Activated CD8-positive, alpha-beta memory T cell treated with anti-CD3 and anti-CD28 coated beads for 4 hours (primary cell): ENCODE measurements at regions not wholly inside any gene's neighbourhood (a gene's known extent, or its start where the extent isn't known, plus 50 kb on each side); places are given as distances from the start of the nearest gene placed in this dataset.

Experiments used
- DNase-seq, 2 donors: peaks; one replicate each; pipeline ENCODE4 v3.0.0-alpha.2; 2020; ENCODE audit warnings: low read depth in 2 of 2

DNA sequence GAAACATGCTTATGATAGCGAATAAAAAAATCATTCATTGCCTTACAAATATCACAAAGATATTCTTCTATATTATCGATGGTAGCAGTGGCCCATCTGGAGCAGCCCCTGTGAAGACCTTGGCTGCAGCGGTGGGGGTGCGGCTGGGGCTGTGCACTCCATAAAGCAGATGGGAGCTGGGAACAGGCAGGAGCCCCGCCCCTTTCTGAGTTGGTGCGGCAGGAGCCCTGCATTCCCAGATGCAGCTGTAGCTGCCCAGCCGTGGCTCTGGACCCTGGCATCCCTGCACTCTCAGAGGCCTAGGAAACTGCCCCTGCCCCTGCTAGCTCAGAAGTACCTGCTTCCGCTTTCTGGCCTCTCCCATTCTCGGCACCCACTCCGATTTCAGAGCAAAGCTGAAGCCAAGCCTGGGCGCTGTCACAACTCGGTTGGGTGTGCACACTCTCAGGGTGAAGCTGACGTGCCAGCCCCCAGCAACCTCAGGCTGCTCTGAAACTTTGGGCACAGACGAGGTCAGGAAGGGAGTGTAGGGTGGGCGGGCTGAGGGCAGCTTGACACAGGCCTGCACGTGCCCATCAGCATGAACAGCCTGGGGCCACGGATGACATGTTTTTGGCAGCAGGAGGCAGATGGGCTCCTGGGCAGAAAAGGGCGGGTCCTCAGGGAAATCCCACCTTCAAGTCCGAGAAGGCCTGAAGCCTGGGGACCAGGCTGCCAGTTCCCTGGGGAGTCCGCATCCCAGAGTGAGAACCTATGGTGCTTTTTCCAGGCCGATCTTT, 1440.8 kb upstream of the ACO1 start:
- no peak for DNase-seq

DNA sequence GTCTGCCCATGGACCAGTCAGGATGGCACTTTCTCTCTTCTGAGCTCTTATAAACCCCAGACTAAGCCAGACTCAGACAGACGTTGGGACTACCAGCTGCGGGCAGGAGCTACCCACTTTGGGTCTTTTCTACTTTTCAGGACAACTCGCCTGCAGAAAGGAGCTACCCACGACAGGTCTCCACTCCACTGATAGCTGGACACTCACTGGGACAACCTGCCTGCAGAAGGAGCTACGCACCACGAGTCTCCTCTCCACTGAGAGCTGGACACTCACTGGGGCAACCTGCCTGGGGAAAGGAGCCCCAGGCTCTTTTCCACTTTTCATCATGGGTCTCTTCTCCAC, 1440.2 kb upstream of the ACO1 start:
- DNase-seq = no peak

DNA sequence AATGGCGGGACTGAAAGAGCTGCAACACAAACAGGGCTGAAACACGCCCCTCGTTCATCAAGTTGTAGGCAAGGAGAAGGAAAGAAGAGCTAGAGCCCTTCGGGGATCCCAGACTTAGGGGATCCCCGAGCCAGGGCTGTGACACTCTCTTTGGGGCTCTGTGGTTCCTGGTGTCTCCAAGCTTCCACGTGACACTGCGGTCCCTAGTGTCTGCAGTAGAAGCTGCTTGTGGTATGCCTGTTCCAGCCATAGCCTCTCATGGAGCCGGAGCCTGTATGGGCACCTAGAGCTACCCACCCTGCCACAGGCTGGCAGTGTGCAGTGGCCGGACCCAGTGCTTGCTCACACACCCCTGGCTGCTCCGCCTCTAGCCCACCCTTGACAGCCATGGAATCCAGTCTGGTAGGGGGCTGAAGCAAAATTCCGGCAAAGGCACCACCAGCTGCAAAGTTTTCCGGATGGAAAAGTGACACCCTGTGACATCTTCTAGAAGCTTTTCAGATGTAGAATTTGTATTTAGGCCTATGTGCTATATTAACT, 1439.6 kb upstream of the ACO1 start:
- no peak for DNase-seq

DNA sequence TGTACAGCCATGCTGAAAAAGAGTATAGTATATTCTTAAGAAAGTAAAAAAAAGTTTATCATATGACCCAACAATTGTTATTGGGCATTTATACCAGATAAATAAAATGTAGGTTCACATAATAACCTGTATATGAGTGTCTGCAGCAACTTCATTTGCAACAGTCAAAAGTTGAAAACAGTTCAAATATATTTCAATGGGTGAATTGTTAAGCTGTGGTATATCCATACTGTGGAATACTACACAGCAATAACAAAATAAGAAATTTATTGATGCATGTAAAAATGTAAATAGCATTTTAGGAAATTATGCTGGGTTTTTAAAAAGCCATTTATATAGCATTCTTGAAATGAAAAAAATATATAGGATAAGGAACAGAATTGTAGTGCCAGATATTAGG, 1420.1 kb upstream of the ACO1 start:
- no peak for DNase-seq

DNA sequence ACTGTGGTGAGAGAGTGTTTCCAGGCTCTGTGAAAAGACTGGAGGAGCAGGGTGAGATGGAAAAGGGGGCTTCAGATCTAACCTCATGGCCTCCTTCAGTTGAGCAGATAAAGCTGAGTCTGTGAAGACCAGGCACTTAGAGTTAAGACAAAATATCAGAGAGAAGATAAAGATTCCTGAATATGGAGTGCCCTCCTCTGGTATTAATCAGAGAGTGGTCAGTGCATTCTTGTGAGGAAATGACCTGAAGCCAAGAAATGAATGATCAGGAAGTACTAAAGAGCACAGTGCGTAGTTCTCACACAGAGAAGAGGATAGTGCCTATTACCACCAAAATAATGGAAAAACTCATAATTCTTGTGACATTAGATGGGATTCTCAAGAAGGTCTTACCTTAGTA, 1417.0 kb upstream of the ACO1 start:
- DNase-seq = no peak

DNA sequence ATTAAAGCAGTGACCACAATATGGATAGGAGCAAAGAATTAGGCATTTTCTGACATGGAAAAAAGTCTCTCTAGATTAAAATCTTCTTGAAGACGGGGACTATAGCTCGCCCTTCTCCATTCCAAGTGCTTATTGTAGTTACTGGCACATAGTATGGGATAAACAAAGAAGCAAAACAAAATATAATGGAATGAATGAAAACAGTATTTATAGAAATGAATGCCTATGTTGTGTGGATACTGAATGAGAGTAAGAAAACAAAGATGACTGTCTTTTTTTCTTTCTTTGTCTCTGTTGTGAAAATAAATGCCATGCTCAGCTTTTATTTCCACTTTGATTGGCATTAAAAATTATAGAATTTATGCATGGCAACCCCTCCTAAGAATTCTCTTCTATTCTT, 1414.3 kb upstream of the ACO1 start:
- DNase-seq = no peak

DNA sequence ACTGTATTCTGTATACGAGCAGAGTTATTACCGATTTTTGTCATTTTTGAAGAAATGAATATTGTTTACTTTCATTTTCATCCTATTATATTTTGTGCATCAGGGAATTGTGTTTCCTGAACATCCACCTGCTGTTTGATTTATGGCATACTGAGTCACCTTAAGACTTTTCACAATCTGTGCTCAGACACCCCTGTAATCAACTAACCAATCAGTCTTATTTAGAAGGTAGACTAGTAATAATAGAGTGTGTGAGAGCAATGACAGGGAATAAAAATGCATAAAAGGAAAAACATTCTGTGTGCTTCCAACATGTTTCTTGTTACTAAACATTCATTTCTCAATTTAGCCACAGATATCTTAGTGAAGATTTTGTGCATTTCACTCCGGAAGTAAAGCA, 1413.6 kb upstream of the ACO1 start:
- no peak for DNase-seq

DNA sequence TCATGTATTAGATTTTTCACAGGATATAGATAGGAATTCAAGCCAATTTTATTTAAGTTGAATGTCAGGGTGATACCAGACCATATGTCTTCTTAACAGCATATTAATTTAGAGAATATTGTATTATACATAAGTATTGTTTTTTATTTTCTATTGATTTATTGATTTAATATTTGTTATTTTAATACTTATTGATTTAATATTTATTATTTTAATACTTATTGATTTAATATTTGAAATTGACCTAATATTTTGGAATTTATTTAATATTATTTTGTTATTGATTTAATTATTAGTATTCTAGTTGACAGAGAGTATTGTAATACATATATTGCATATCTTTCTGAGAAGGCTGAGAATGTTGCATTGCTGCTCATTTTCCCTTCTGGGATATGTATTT, 1411.8 kb upstream of the ACO1 start:
- DNase-seq = no peak

DNA sequence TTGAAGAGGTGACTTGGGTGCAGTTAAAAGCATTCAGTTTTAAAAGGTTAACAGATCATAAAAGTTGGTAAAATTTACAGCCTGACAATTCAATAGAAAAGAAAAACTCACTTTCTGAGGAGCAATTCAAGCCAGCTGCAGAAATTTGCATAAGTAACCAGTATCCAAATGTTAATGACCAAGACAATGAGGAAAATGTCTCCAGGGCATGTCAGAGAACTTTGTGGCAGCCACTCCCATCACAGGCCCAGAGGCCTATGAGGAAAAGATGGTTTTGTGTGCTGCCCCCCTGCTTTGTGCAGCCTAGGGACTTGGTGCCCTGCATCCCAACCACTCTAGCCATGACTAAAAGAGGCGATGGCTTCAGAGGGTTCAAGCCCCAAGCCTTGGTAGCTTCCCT, 1406.5 kb upstream of the ACO1 start:
- no peak for DNase-seq

DNA sequence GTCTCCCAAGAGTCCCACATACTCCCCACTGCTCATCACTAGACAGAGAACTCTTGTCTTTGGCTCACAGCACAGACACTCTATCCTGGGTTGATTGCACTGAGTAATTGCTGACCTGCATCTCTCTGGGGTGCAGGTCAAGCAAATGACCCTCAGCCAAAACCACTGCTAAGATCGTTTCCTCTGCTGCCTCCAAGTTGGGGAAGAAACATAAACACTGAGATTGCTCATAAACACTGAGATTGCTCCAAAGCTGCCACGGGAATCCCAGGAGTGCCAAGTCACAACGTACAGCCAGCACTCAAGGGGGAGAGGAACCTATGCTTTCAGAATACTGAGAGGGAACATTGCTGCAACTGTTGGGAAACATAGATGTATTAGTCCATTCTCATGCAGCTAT, 1402.1 kb upstream of the ACO1 start:
- DNase-seq = no peak

DNA sequence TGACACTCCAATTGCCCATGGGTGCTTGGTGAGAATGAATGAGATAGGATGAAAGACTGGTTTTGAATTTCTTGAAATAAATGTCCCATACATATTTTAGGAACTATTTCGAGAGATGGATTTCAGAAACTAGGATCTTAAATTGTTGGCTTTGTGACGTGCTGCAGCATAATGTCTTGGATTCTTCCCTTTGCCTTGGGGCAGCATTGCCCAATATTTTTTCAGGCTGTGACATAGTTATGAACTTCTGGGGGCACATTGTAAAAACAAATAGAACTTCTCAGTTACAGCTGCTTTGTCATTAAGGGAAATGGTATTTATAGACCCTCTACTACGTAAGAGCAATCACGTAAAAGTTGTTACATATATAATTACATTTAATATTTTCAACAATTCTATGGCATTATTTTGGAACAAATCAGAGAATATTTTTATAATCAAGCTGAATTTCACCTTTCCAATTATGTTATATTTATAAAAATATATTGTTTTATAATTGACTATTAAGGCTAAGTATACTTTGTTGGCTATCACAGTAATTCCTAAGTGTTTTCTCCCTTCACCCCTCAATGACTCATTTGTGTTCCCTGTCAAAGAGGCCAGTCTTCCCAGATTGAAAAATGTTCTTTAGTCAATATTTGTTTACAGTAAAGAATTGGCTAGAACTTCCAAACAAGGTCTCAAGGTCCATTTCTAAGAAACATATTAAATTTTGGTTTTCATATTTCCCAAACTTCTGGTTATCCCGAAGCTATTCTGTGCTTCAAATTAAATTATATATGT, 1388.3 kb upstream of the ACO1 start:
- DNase-seq = no peak

DNA sequence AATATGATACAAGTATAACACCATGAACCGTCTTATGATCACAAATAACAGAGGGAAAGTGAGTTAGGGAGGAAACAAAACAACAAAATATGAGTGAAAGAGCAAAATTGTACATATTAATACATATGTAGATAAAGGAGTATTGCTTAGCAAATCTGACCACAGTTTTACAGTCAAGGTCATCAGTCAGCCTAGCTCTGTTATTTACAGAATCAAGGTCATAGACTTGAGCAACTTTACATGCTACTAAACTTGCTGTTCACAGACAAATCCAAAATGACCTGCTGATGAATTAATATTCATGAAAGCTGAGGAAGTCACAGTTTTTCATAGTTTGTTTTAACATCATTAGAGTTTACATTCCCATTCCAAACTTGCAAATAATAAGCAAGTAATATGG, 1387.7 kb upstream of the ACO1 start:
- no peak for DNase-seq

DNA sequence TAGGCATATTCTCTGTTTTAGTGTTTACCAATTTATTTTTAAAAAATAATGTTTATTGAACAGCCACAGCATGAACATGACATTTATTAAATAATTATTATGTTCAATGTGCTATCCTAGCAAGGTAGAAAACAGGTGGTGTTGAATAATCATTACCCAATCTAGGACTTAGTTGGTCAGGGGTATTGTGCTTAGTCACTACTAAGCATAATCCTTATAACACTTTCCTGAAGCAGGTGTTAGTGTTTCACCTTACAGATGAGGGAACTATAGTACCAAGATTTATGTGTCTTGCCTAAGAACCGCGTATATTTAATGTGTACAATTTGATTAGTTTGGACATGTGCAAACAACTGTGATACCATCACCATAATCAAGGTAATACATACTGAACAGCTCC, 1387.2 kb upstream of the ACO1 start:
- no peak for DNase-seq

DNA sequence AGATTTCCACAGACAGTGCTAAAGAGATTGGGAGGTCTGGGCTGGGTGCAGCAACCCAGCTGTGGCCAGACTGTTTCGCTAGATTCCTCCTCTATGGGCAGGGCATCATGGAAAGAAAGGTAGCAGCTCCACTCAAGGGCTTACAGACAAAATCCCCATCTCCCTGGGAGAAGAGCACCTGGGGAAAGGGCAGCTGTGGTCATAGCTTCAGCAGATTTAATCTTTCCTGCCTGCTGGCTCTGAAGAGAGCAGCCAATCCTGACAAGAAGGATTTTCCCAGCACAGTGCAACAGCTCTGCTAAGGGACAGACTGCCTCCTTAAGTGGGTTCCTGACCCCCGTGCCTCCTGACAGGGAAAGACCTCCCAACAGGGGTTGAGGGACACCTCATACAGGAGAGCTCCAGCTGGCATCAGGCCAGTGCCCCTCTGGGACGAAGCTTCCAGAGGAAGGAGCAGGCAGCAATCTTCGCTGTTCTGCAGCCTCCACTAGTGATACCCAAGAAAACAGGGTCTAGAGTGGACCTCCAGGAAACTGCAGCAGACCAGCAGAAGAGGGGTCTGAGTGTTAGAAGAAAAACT, 1379.3 kb upstream of the ACO1 start:
- no peak for DNase-seq

DNA sequence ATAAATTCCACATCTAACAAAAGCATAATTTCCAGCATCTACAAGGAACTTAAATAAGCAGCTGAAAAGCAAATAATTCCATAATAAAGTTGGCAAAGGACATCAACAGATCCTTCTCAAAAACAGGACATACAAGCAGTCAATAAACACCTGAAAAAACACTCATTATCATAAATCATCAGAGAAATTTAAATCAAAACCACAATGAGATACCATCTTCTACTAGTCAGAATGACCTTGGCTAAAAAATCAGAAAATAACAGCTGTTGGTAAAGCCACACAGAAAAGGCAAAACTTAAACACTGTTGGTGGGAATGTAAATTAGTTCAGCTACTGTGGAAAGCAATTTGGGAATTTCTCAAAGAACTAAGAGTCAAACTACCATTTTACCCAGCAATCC, 1371.1 kb upstream of the ACO1 start:
- no peak for DNase-seq

DNA sequence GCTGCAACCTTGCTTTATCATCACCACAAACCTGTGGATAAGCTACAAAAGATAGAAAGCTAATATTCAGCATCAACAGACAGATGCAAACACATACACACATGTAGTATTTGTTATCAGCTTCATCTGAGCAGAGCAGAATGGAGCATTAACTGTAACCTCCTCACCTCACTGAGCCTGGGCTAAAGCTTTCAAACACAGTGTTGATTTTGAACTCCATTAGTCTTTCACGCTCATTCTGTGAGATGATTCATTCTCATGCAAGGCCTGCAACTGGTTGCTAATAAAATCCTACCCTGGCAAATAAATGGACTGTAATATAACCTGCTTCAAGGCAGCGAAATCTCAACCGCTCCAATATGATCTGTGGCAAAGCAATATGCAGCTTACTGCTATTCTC, 1360.6 kb upstream of the ACO1 start:
- DNase-seq = no peak

DNA sequence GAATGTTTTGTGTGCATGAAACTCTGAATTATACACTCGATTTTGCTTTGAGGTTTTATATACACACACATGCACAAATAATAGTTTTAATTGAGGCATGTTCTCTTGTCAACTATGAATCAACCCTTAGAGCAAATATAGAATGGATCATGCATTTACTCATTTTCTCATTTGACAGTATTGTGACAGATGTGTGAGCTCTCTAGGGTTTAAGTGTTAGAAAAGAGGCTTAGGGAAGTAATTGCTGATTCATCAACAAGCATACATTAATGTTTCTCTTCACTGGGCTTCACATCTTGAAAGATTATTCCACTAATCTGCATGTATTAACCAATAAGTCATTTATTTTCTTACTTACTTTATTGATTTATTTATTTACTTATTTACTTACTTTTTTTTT, 1356.8 kb upstream of the ACO1 start:
- DNase-seq = no peak

DNA sequence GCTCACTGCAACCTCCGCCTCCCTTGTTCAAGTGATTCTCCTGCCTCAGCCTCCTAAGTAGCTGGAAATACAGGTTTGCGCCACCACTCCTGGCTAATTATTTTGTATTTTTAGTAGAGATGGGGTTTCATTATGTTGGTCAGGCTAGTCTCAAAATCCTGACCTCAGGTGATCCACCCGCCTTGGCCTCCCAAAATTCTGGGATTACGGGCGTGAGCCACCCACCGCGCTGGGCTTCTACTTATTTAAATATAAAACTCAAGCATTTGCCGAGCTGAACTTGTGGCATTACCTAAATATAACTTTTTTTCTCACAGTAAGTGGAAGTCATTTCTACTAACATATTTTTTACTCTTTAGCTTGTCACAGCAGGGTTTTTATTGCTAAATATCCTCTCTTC, 1356.3 kb upstream of the ACO1 start:
- no peak for DNase-seq

DNA sequence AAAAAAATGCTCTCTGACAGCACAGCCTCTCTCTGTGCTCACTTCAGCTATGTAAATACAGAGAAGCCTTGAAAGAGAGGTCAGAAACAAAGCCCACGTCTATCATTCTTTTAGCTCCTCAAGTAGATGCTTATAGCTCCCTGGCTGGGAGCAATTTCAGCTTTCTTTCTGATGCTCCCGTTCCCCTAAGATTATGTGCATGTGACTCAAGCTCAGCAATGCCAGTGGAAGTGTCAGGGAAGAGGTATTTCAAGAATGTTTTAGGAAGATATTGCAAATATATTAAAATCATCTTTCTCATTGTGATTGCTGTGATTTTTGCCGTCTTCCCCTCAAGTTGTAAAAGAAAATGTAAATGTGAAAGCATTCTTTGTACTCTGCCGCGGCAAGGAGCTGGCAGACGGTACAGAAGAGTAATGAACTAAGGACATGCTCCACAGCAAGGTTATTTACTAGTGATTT, 1353.7 kb upstream of the ACO1 start:
- DNase-seq = no peak

DNA sequence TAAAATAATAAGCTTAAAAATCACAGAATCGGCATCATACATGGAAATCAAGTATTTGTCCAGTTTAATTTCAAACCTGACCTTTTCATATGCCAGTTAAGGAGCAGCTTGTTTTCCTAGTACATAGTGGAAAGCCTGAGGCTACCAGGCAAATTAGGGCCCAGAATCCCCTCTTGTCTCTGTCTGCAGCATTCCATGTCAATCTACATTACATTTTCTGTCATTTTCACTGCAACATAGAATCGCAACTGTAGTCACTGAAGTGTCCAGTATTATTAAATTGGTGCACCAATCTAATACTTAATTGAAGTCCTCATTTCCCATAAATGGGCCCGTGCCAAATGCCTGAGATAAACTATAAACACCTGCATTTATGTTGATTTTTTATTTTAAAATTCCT, 1352.2 kb upstream of the ACO1 start:
- no peak for DNase-seq

DNA sequence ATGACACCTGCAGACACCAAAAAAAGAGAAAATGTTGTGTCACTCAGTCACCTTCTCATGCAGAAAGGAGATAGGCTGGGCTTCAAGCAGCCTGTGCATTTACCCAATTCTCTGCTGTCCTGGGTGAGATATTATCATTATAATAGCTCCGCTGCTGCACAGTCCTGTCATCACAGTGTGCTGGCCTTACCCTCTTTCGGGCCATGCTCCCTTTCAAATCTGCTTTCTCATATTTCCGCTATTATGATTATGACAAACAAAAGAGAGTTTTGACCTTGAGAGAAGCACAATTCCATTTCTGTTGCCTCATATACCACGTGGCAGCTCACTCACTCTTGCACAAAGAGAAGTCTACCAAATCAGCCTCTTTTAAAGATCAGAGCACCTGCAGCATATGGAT, 1350.1 kb upstream of the ACO1 start:
- DNase-seq = no peak

DNA sequence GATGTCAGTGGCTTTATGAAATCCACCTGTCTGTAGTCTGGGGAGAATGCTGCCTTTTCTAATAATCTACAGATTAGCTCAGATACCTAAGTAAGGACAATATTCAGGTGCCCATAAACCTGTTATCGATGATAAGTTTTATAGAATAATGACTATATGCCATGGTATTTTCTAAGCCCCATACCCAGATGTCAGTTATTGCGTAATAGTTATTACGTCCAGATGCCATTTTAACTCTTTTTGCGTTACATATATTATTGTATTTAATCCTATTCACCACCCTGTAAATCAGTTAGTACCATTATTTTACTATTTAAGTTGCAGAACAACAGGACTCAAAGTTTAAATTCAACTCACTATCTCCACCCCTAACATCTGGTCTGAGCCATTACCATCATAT, 1343.9 kb upstream of the ACO1 start:
- DNase-seq = no peak

DNA sequence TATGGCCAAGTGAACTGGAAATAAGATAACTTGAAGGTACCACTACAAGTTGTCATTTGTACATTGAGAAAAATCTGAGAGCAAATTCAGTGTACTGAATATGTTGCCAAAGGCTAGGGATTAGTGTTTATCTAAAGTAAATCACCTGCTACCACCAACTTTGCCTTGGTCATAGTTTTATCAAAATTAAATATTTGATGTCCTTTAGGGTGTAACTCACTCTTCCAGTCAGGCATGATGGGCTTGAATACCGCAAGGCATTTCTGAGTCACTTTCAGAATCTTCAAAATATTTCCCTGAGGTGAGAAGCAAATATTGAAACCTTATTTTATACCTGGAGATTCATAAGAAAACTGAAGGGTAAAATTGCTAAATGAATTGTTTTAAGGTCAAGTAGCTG, 1338.6 kb upstream of the ACO1 start:
- DNase-seq = no peak
